ENCODE measurements at regions not wholly inside any gene's neighbourhood (a gene's known extent, or its start where the extent isn't known, plus 50 kb on each side); places are given as distances from the start of the nearest gene placed in this dataset.

DNA sequence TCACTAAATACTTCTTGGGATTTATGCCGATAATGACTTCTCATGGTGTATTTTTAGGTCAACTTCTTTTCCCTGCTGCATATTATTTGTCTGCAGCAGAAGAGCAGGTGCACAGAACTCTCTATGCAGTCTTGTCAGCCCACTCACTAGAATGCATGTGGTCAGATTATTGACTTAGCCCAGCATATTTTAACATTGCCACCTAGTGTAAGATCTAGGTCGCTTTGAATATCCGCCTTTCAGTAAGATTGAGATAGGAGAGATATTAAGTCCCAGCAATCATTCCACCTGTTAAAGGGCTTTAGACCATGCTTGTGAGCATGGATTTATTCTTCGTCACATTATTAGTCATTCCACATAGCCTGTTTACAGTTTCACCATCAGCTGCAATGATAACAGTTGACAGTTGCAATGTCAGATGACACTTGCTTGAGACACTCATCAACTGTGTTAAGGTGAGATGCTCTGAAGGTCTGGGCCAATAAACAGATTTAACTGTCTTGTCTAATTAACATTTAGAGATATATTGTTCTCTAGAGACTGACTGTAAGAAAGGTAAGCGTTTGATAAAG is 491.7 kb downstream of the ARL4A start:
- Histone ChIP-seq H3K4me1 (ENCODE audit: control insufficient read depth, low read length) (no peaks in the 10 kb centered on the region), H3K27me3 (ENCODE audit: control insufficient read depth, low read length) (no peaks in the 10 kb centered on the region), H3K4me2 (ENCODE audit: low read length) (no peak overlapping the region), H3K27ac (ENCODE audit: low read depth, low read length) (no peak overlapping the region), H4K20me1 (ENCODE audit: control insufficient read depth, insufficient read depth, low read depth, low read length) (no peaks in the 10 kb centered on the region), H3K9me2 (replicated peaks; ENCODE audit: control insufficient read depth, low read length) (no peaks in the 10 kb centered on the region), H3K79me2 (ENCODE audit: control insufficient read depth, low read length) (no peaks in the 10 kb centered on the region), H3K36me3 (ENCODE audit: control insufficient read depth, low read length) (no peaks in the 10 kb centered on the region), H3K4me3 (ENCODE audit: low read length) (no peak overlapping the region), H3K9me3 (ENCODE audit: control insufficient read depth, insufficient read depth, low read length) (no peaks in the 10 kb centered on the region), H3F3A (ENCODE audit: control insufficient read depth, insufficient read depth) (no peaks in the 10 kb centered on the region)
- TF ChIP-seq, protein P1, sequence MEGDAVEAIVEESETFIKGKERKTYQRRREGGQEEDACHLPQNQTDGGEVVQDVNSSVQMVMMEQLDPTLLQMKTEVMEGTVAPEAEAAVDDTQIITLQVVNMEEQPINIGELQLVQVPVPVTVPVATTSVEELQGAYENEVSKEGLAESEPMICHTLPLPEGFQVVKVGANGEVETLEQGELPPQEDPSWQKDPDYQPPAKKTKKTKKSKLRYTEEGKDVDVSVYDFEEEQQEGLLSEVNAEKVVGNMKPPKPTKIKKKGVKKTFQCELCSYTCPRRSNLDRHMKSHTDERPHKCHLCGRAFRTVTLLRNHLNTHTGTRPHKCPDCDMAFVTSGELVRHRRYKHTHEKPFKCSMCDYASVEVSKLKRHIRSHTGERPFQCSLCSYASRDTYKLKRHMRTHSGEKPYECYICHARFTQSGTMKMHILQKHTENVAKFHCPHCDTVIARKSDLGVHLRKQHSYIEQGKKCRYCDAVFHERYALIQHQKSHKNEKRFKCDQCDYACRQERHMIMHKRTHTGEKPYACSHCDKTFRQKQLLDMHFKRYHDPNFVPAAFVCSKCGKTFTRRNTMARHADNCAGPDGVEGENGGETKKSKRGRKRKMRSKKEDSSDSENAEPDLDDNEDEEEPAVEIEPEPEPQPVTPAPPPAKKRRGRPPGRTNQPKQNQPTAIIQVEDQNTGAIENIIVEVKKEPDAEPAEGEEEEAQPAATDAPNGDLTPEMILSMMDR (IDR thresholded peaks at IDR 0.05; ENCODE audit: low read depth, low read length, poor library complexity, severe bottlenecking): no peak
- TF ChIP-seq EZH2phosphoT487 (IDR thresholded peaks at IDR 0.05; ENCODE audit: borderline replicate concordance, low read length): no peak

DNA sequence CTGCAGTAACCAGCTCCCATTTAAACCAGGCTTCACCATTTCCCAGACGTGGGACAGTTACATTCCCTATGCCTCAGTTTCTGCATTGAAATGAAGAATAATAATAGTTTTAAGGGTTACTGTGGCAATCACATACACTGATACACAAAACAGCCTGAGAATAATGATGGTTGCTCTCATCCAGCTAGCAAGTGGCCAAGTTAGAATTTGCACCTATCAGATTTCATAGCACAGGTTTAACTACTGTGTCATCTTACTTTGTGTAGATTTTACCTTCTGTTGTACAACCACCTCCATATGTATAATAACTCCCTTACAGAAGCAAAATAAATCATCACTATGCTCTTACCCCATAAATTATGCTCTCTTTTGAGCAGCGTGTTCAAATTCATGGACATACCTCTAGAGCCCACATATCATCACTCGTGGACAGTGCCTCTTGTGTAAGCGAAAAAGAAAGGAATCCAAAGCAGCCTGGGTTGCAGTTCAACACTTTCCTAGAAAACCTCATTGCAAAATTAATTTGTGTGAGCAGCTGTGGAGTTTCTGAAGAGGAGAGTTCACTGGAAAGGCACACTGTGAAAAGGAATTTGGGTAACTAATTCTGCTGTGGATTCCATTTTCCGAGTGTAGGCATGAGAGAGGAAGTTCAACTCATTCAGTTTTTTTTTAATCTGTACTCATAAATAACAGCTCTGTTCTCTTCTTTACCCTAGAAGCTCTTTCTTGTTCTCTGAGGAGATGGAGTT is 492.5 kb downstream of the ARL4A start:
- no peaks in the 10 kb centered on the region for H4K20me1 ChIP-seq (ENCODE audit: control insufficient read depth, insufficient read depth, low read depth, low read length)
- no peaks in the 10 kb centered on the region for H3K27me3 ChIP-seq (ENCODE audit: control insufficient read depth, low read length)
- H3K4me3 ChIP-seq (ENCODE audit: low read length): no peak overlapping the region
- no peak for TF ChIP-seq EZH2phosphoT487 (IDR thresholded peaks at IDR 0.05; ENCODE audit: borderline replicate concordance, low read length)
- TF ChIP-seq, protein P1 (IDR thresholded peaks at IDR 0.05; ENCODE audit: low read depth, low read length, poor library complexity, severe bottlenecking): no peak
- H3K9me2 ChIP-seq (replicated peaks; ENCODE audit: control insufficient read depth, low read length): no peaks in the 10 kb centered on the region
- H3K4me1 ChIP-seq (ENCODE audit: control insufficient read depth, low read length): no peaks in the 10 kb centered on the region
- no peak overlapping the region for H3K4me2 ChIP-seq (ENCODE audit: low read length)
- H3K79me2 ChIP-seq (ENCODE audit: control insufficient read depth, low read length): no peaks in the 10 kb centered on the region
- H3K36me3 ChIP-seq (ENCODE audit: control insufficient read depth, low read length): no peaks in the 10 kb centered on the region
- H3F3A ChIP-seq (ENCODE audit: control insufficient read depth, insufficient read depth): no peaks in the 10 kb centered on the region
- no peak overlapping the region for H3K27ac ChIP-seq (ENCODE audit: low read depth, low read length)
- no peaks in the 10 kb centered on the region for H3K9me3 ChIP-seq (ENCODE audit: control insufficient read depth, insufficient read depth, low read length)

GRCh38 chr7:13181216-13181615 is 493.8 kb downstream of the ARL4A start:
- no peak overlapping the region for H3K27ac ChIP-seq (ENCODE audit: low read depth, low read length)
- H3K4me1 ChIP-seq (ENCODE audit: control insufficient read depth, low read length): no peaks in the 10 kb centered on the region
- H3K4me2 ChIP-seq (ENCODE audit: low read length): no peak overlapping the region
- H3K9me3 ChIP-seq (ENCODE audit: control insufficient read depth, insufficient read depth, low read length): no peaks in the 10 kb centered on the region
- no peaks in the 10 kb centered on the region for H4K20me1 ChIP-seq (ENCODE audit: control insufficient read depth, insufficient read depth, low read depth, low read length)
- H3K36me3 ChIP-seq (ENCODE audit: control insufficient read depth, low read length): no peaks in the 10 kb centered on the region
- no peak overlapping the region for H3K4me3 ChIP-seq (ENCODE audit: low read length)
- no peaks in the 10 kb centered on the region for H3F3A ChIP-seq (ENCODE audit: control insufficient read depth, insufficient read depth)
- no peaks in the 10 kb centered on the region for H3K79me2 ChIP-seq (ENCODE audit: control insufficient read depth, low read length)
- TF ChIP-seq EZH2phosphoT487 (IDR thresholded peaks at IDR 0.05; ENCODE audit: borderline replicate concordance, low read length): no peak
- TF ChIP-seq, protein P1 (IDR thresholded peaks at IDR 0.05; ENCODE audit: low read depth, low read length, poor library complexity, severe bottlenecking): no peak
- no peaks in the 10 kb centered on the region for H3K27me3 ChIP-seq (ENCODE audit: control insufficient read depth, low read length)
- H3K9me2 ChIP-seq (replicated peaks; ENCODE audit: control insufficient read depth, low read length): no peaks in the 10 kb centered on the region

Data from DOHH2 (cell line).